GM18520 (cell line): ENCODE measurements at regions not wholly inside any gene's neighbourhood (a gene's known extent, or its start where the extent isn't known, plus 50 kb on each side); places are given as distances from the start of the nearest gene placed in this dataset.
"Not testable (repeated sequence)": the region's sequence is repeated elsewhere in the genome, so short reads cannot be mapped to it uniquely, and the experiment has no call there.

Experiments
- ATAC-seq: cut with Tn5 transposase; IDR thresholded peaks from one replicate; pipeline ENCODE4 v1.9.1; 2021; ENCODE audit not compliant: unreplicated experiment

- no peak for ATAC-seq
Observed at GRCh38 chr3:89742546-89742945, 635.1 kb downstream of the EPHA3 start.

- not testable (repeated sequence) for ATAC-seq
Observed at GRCh38 chr3:89747541-89748278, 640.3 kb downstream of the EPHA3 start.

GRCh38 chr3:89762405-89762804 is 655.0 kb downstream of the EPHA3 start:
- no peak for ATAC-seq

- no peak for ATAC-seq
Observed at GRCh38 chr3:89783341-89783927, 676.0 kb downstream of the EPHA3 start.

GRCh38 chr3:89787485-89787884 is 680.1 kb downstream of the EPHA3 start:
- ATAC-seq = no peak

GRCh38 chr3:89787979-89788378 is 680.6 kb downstream of the EPHA3 start:
- no peak for ATAC-seq

- no peak for ATAC-seq
Observed at GRCh38 chr3:89795506-89795905, 688.1 kb downstream of the EPHA3 start.

GRCh38 chr3:89802881-89803280 is 695.5 kb downstream of the EPHA3 start:
- no peak for ATAC-seq

GRCh38 chr3:89803711-89804110 is 696.3 kb downstream of the EPHA3 start:
- ATAC-seq = no peak

GRCh38 chr3:89806166-89806565 is 698.7 kb downstream of the EPHA3 start:
- ATAC-seq = no peak

GRCh38 chr3:89808680-89809197 is 701.3 kb downstream of the EPHA3 start:
- no peak for ATAC-seq

GRCh38 chr3:89813500-89813899 is 706.1 kb downstream of the EPHA3 start:
- ATAC-seq = no peak

- ATAC-seq = no peak
Observed at GRCh38 chr3:89841041-89841440, 733.6 kb downstream of the EPHA3 start.

- no peak for ATAC-seq
Observed at GRCh38 chr3:89845053-89845452, 737.6 kb downstream of the EPHA3 start.

- ATAC-seq = no peak
Observed at GRCh38 chr3:89847955-89848354, 740.5 kb downstream of the EPHA3 start.

- ATAC-seq = no peak
Observed at GRCh38 chr3:89851974-89852621, 744.7 kb downstream of the EPHA3 start.

- ATAC-seq = no peak
Observed at GRCh38 chr3:89859757-89860156, 752.3 kb downstream of the EPHA3 start.

- ATAC-seq = no peak
Observed at GRCh38 chr3:89867286-89867685, 759.9 kb downstream of the EPHA3 start.

GRCh38 chr3:89876116-89876515 is 768.7 kb downstream of the EPHA3 start:
- no peak for ATAC-seq

GRCh38 chr3:89877230-89877629 is 769.8 kb downstream of the EPHA3 start:
- ATAC-seq = no peak

- ATAC-seq = no peak
Observed at GRCh38 chr3:89889386-89889785, 782.0 kb downstream of the EPHA3 start.

GRCh38 chr3:89908711-89909213 is 801.3 kb downstream of the EPHA3 start:
- no peak for ATAC-seq
